ENCODE measurements at regions not wholly inside any gene's neighbourhood (a gene's known extent, or its start where the extent isn't known, plus 50 kb on each side); places are given as distances from the start of the nearest gene placed in this dataset.

GRCh38 chr21:17053321-17053720, 459.5 kb upstream of the CXADR start:
- Histone ChIP-seq H2AK5ac (ENCODE audit: low read length) (no peak overlapping the region), H3K79me1 (ENCODE audit: low read length) (peaks cover 7% of the 10 kb centered on the region), H4K8ac (ENCODE audit: low read depth, low read length) (no peak overlapping the region), H3K4ac (ENCODE audit: low read depth, low read length) (no peak overlapping the region), H3K36me3 (ENCODE audit: control insufficient read depth in 1 of 2, insufficient read depth in 2 of 2, low read length in 2 of 2) (no peaks in the 10 kb centered on the region), H3K4me1 (ENCODE audit: control insufficient read depth in 1 of 2, insufficient read depth in 2 of 2, low read length in 2 of 2) (peaks cover 6 to 8% of the 10 kb centered on the region in 2 experiments), H3K18ac (ENCODE audit: low read length) (no peak overlapping the region), H3K9me3 (ENCODE audit: insufficient read depth, low read depth, low read length) (peaks cover 6% of the 10 kb centered on the region), H4K91ac (ENCODE audit: low read depth, low read length) (no peak overlapping the region), H3K14ac (ENCODE audit: low read length) (no peak overlapping the region), H2BK12ac (ENCODE audit: low read length) (peak overlapping the region; percentile 17), H3K23ac (ENCODE audit: low read length) (no peak overlapping the region), H3K9ac (ENCODE audit: low read length) (no peak overlapping the region), H4K12ac (ENCODE audit: low read depth, low read length) (no peak overlapping the region), H2AFZ (ENCODE audit: insufficient read depth, low read length, poor library complexity) (no peak overlapping the region), H2BK120ac (ENCODE audit: insufficient read depth, low read length, poor library complexity) (no peak overlapping the region), H3K4me2 (ENCODE audit: low read length) (no peak overlapping the region), H3K79me2 (ENCODE audit: control insufficient read depth, insufficient read depth, low read length, poor library complexity) (no peaks in the 10 kb centered on the region), H2BK5ac (ENCODE audit: low read depth, low read length, poor library complexity) (peak overlapping the region; percentile 27), H3K4me3 (ENCODE audit: low read depth, low read length) (no peak overlapping the region), H3K27ac (ENCODE audit: low read depth, low read length) (no peak overlapping the region), H3K27me3 (ENCODE audit: insufficient read depth, low read length) (no peaks in the 10 kb centered on the region)
- no peak for DNase-seq
- WGBS (ENCODE audit: extremely low coverage, insufficient coverage, insufficient read length) = no CpG with 5 or more reads among the region's 7 CpGs

- Histone ChIP-seq H2BK12ac (ENCODE audit: low read length) (no peak overlapping the region), H3K27me3 (ENCODE audit: insufficient read depth, low read length) (no peaks in the 10 kb centered on the region), H3K4ac (ENCODE audit: low read depth, low read length) (no peak overlapping the region), H3K4me2 (ENCODE audit: low read length) (no peak overlapping the region), H3K18ac (ENCODE audit: low read length) (no peak overlapping the region), H3K23ac (ENCODE audit: low read length) (no peak overlapping the region), H2AK5ac (ENCODE audit: low read length) (no peak overlapping the region), H3K36me3 (ENCODE audit: control insufficient read depth in 1 of 2, insufficient read depth in 2 of 2, low read length in 2 of 2) (no peaks in the 10 kb centered on the region), H2BK5ac (ENCODE audit: low read depth, low read length, poor library complexity) (no peak overlapping the region), H3K4me1 (ENCODE audit: control insufficient read depth in 1 of 2, insufficient read depth in 2 of 2, low read length in 2 of 2) (no peaks in the 10 kb centered on the region), H3K27ac (ENCODE audit: low read depth, low read length) (no peak overlapping the region), H3K9me3 (ENCODE audit: insufficient read depth, low read depth, low read length) (no peaks in the 10 kb centered on the region), H3K9ac (ENCODE audit: low read length) (no peak overlapping the region), H4K8ac (ENCODE audit: low read depth, low read length) (no peak overlapping the region), H2BK120ac (ENCODE audit: insufficient read depth, low read length, poor library complexity) (no peak overlapping the region), H4K91ac (ENCODE audit: low read depth, low read length) (no peak overlapping the region), H3K4me3 (ENCODE audit: low read depth, low read length) (no peak overlapping the region), H3K14ac (ENCODE audit: low read length) (no peak overlapping the region), H3K79me1 (ENCODE audit: low read length) (no peaks in the 10 kb centered on the region), H4K12ac (ENCODE audit: low read depth, low read length) (no peak overlapping the region), H2AFZ (ENCODE audit: insufficient read depth, low read length, poor library complexity) (no peak overlapping the region), H3K79me2 (ENCODE audit: control insufficient read depth, insufficient read depth, low read length, poor library complexity) (no peaks in the 10 kb centered on the region)
- WGBS (ENCODE audit: extremely low coverage, insufficient coverage, insufficient read length) = no CpG with 5 or more reads among the region's 1 CpG
- DNase-seq = no peak
Measured at GRCh38 chr21:17059936-17060335, 452.9 kb upstream of the CXADR start.

GRCh38 chr21:17066006-17066405, 446.8 kb upstream of the CXADR start:
- no peak overlapping the region for H2BK12ac ChIP-seq (ENCODE audit: low read length)
- H3K18ac ChIP-seq (ENCODE audit: low read length) = no peak overlapping the region
- no peaks in the 10 kb centered on the region for H3K36me3 ChIP-seq (ENCODE audit: control insufficient read depth in 1 of 2, insufficient read depth in 2 of 2, low read length in 2 of 2)
- no peaks in the 10 kb centered on the region for H3K4me1 ChIP-seq (ENCODE audit: control insufficient read depth in 1 of 2, insufficient read depth in 2 of 2, low read length in 2 of 2)
- no peak overlapping the region for H3K9ac ChIP-seq (ENCODE audit: low read length)
- H3K9me3 ChIP-seq (ENCODE audit: insufficient read depth, low read depth, low read length) = no peaks in the 10 kb centered on the region
- H3K27ac ChIP-seq (ENCODE audit: low read depth, low read length) = no peak overlapping the region
- H3K79me2 ChIP-seq (ENCODE audit: control insufficient read depth, insufficient read depth, low read length, poor library complexity) = no peaks in the 10 kb centered on the region
- no peak overlapping the region for H3K14ac ChIP-seq (ENCODE audit: low read length)
- H3K4me3 ChIP-seq (ENCODE audit: low read depth, low read length) = no peak overlapping the region
- H2BK120ac ChIP-seq (ENCODE audit: insufficient read depth, low read length, poor library complexity) = no peak overlapping the region
- no peak overlapping the region for H3K23ac ChIP-seq (ENCODE audit: low read length)
- H3K4me2 ChIP-seq (ENCODE audit: low read length) = no peak overlapping the region
- no peak for DNase-seq
- H3K27me3 ChIP-seq (ENCODE audit: insufficient read depth, low read length) = no peaks in the 10 kb centered on the region
- H4K8ac ChIP-seq (ENCODE audit: low read depth, low read length) = no peak overlapping the region
- no peak overlapping the region for H2AK5ac ChIP-seq (ENCODE audit: low read length)
- no peak overlapping the region for H2AFZ ChIP-seq (ENCODE audit: insufficient read depth, low read length, poor library complexity)
- no peak overlapping the region for H3K4ac ChIP-seq (ENCODE audit: low read depth, low read length)
- H4K91ac ChIP-seq (ENCODE audit: low read depth, low read length) = no peak overlapping the region
- H4K12ac ChIP-seq (ENCODE audit: low read depth, low read length) = no peak overlapping the region
- H2BK5ac ChIP-seq (ENCODE audit: low read depth, low read length, poor library complexity) = no peak overlapping the region
- no peaks in the 10 kb centered on the region for H3K79me1 ChIP-seq (ENCODE audit: low read length)

GRCh38 chr21:17071093-17071492, 441.8 kb upstream of the CXADR start:
- Histone ChIP-seq H2BK12ac (ENCODE audit: low read length) (no peak overlapping the region), H3K4me2 (ENCODE audit: low read length) (no peak overlapping the region), H4K91ac (ENCODE audit: low read depth, low read length) (no peak overlapping the region), H3K9me3 (ENCODE audit: insufficient read depth, low read depth, low read length) (no peaks in the 10 kb centered on the region), H3K23ac (ENCODE audit: low read length) (no peak overlapping the region), H3K27ac (ENCODE audit: low read depth, low read length) (no peak overlapping the region), H3K14ac (ENCODE audit: low read length) (no peak overlapping the region), H4K8ac (ENCODE audit: low read depth, low read length) (no peak overlapping the region), H3K36me3 (ENCODE audit: control insufficient read depth in 1 of 2, insufficient read depth in 2 of 2, low read length in 2 of 2) (no peaks in the 10 kb centered on the region), H2BK120ac (ENCODE audit: insufficient read depth, low read length, poor library complexity) (no peak overlapping the region), H3K4me3 (ENCODE audit: low read depth, low read length) (no peak overlapping the region), H2AFZ (ENCODE audit: insufficient read depth, low read length, poor library complexity) (no peak overlapping the region), H2BK5ac (ENCODE audit: low read depth, low read length, poor library complexity) (no peak overlapping the region), H3K9ac (ENCODE audit: low read length) (no peak overlapping the region), H3K18ac (ENCODE audit: low read length) (no peak overlapping the region), H3K27me3 (ENCODE audit: insufficient read depth, low read length) (no peaks in the 10 kb centered on the region), H4K12ac (ENCODE audit: low read depth, low read length) (no peak overlapping the region), H3K79me2 (ENCODE audit: control insufficient read depth, insufficient read depth, low read length, poor library complexity) (no peaks in the 10 kb centered on the region), H3K4ac (ENCODE audit: low read depth, low read length) (no peak overlapping the region), H3K4me1 (ENCODE audit: control insufficient read depth in 1 of 2, insufficient read depth in 2 of 2, low read length in 2 of 2) (no peaks in the 10 kb centered on the region), H2AK5ac (ENCODE audit: low read length) (no peak overlapping the region), H3K79me1 (ENCODE audit: low read length) (no peaks in the 10 kb centered on the region)
- DNase-seq = no peak
- WGBS (ENCODE audit: extremely low coverage, insufficient coverage, insufficient read length) = no CpG with 5 or more reads among the region's 3 CpGs
